ENCODE measurements at regions not wholly inside any gene's neighbourhood (a gene's known extent, or its start where the extent isn't known, plus 50 kb on each side); places are given as distances from the start of the nearest gene placed in this dataset.

DNA sequence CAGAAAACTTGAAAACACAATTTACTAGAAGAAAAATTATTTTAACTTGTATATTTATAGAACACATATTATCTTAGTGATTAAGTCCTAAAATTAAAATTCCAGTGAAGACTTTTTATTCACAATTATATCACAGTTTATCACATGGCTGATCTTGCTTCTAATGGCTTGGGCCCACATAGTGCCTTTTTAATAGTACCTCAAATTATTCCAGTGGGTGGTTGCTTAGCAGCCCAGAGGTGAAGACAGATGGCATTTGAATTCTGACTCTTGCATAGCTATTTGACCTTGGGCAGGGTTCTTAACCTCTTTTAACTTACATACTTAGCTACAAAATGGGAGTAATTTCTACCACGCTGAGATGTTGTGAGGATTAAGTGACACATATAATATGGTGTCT, 214.7 kb upstream of the SGO1 start:
- H3K4me3 ChIP-seq (ENCODE audit: low read length): no peak overlapping the region
- Mint-ChIP-seq H3K4me3 (no peak overlapping the region), H3K27ac (no peak overlapping the region), H3K27me3 (ENCODE audit: insufficient read depth) (no peaks in the 10 kb centered on the region), H3K36me3 (ENCODE audit: low read depth) (no peaks in the 10 kb centered on the region), H3K4me1 (peaks cover 7% of the 10 kb centered on the region), H3K9me3 (no peaks in the 10 kb centered on the region)
- H3K9ac ChIP-seq (ENCODE audit: extremely low read depth, low read length, poor library complexity, severe bottlenecking): no peak overlapping the region
- H3K36me3 ChIP-seq (ENCODE audit: control insufficient read depth, insufficient read depth, low read length): no peaks in the 10 kb centered on the region
- no peaks in the 10 kb centered on the region for H3K4me1 ChIP-seq (ENCODE audit: control insufficient read depth, insufficient read depth, low read length)
- DNase-seq: no peak
- H3K27me3 ChIP-seq (ENCODE audit: control insufficient read depth, insufficient read depth, low read length, poor library complexity, severe bottlenecking): no peaks in the 10 kb centered on the region
- TF ChIP-seq, protein P1, sequence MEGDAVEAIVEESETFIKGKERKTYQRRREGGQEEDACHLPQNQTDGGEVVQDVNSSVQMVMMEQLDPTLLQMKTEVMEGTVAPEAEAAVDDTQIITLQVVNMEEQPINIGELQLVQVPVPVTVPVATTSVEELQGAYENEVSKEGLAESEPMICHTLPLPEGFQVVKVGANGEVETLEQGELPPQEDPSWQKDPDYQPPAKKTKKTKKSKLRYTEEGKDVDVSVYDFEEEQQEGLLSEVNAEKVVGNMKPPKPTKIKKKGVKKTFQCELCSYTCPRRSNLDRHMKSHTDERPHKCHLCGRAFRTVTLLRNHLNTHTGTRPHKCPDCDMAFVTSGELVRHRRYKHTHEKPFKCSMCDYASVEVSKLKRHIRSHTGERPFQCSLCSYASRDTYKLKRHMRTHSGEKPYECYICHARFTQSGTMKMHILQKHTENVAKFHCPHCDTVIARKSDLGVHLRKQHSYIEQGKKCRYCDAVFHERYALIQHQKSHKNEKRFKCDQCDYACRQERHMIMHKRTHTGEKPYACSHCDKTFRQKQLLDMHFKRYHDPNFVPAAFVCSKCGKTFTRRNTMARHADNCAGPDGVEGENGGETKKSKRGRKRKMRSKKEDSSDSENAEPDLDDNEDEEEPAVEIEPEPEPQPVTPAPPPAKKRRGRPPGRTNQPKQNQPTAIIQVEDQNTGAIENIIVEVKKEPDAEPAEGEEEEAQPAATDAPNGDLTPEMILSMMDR (conservative IDR thresholded peaks at IDR 0.05): no peak
- WGBS, 2 experiments (ENCODE audit: insufficient coverage in 1 of 2, insufficient read length in 1 of 2): 60% methylated on average over 1 of the region's 1 CpG; no CpG with 5 or more reads in 1 of the 2 experiments
- H3K9me3 ChIP-seq (ENCODE audit: control insufficient read depth, low read length): no peaks in the 10 kb centered on the region
- no peak overlapping the region for H3K27ac ChIP-seq (ENCODE audit: low read depth, low read length)

DNA sequence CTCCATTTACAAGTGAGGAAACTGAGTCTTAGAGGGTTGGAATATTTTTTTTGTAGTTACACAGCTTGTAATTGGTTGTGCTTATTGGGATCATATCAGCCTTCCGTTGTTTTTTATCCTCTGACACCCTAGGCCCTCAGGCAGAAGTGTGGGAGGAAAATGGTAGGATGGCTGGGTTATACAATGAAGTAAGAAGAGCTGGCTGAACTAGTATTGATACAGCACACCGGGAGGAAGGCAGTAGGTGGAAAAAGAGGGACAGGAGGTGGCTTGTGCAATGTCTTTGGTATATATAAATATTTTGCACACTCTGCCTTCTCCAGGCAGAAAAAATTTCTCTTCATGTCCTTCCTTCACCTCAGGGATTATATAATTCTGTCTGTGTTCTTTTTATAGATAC, 214.3 kb upstream of the SGO1 start:
- Mint-ChIP-seq H3K27ac (no peak overlapping the region), H3K36me3 (ENCODE audit: low read depth) (no peaks in the 10 kb centered on the region), H3K9me3 (no peaks in the 10 kb centered on the region), H3K4me1 (peaks cover 11% of the 10 kb centered on the region), H3K4me3 (no peak overlapping the region), H3K27me3 (ENCODE audit: insufficient read depth) (no peaks in the 10 kb centered on the region)
- no peak for DNase-seq
- no peaks in the 10 kb centered on the region for H3K9me3 ChIP-seq (ENCODE audit: control insufficient read depth, low read length)
- no peaks in the 10 kb centered on the region for H3K27me3 ChIP-seq (ENCODE audit: control insufficient read depth, insufficient read depth, low read length, poor library complexity, severe bottlenecking)
- no peak overlapping the region for H3K27ac ChIP-seq (ENCODE audit: low read depth, low read length)
- no peaks in the 10 kb centered on the region for H3K36me3 ChIP-seq (ENCODE audit: control insufficient read depth, insufficient read depth, low read length)
- H3K4me1 ChIP-seq (ENCODE audit: control insufficient read depth, insufficient read depth, low read length): no peaks in the 10 kb centered on the region
- H3K9ac ChIP-seq (ENCODE audit: extremely low read depth, low read length, poor library complexity, severe bottlenecking): no peak overlapping the region
- WGBS, 2 experiments (ENCODE audit: insufficient coverage in 1 of 2, insufficient read length in 1 of 2): 88 to 91% methylated on average over 1 to 2 of the region's 2 CpGs
- TF ChIP-seq, protein P1 (conservative IDR thresholded peaks at IDR 0.05): no peak
- no peak overlapping the region for H3K4me3 ChIP-seq (ENCODE audit: low read length)

DNA sequence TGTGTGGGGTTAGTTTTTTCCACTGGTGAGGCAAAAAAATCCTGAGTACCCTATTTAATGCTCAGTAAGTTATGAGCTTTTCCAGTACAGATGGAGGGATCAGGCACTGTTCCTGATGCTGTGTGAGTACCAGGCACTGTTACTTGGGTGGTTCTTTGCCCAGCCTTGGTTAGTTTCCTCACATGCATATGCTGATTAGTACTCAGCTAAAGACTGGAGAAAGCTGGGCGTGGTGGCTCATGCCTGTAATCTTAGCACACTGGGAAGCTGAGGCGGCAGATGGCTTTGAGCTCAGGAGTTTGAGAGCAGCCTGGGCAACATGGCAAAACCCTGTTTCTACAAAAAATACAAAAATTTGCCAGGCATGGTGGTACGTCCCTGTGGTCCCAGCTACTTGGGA, 210.3 kb upstream of the SGO1 start:
- H3K9me3 ChIP-seq (ENCODE audit: control insufficient read depth, low read length): peaks cover 15% of the 10 kb centered on the region
- no peak for DNase-seq
- H3K36me3 Mint-ChIP-seq (ENCODE audit: low read depth): peaks cover 3% of the 10 kb centered on the region
- H3K4me1 ChIP-seq (ENCODE audit: control insufficient read depth, insufficient read depth, low read length): no peaks in the 10 kb centered on the region
- H3K27ac ChIP-seq (ENCODE audit: low read depth, low read length): no peak overlapping the region
- H3K27me3 Mint-ChIP-seq (ENCODE audit: insufficient read depth): no peaks in the 10 kb centered on the region
- H3K27me3 ChIP-seq (ENCODE audit: control insufficient read depth, insufficient read depth, low read length, poor library complexity, severe bottlenecking): no peaks in the 10 kb centered on the region
- H3K4me3 ChIP-seq (ENCODE audit: low read length): no peak overlapping the region
- no peak overlapping the region for H3K9ac ChIP-seq (ENCODE audit: extremely low read depth, low read length, poor library complexity, severe bottlenecking)
- H3K4me3 Mint-ChIP-seq: no peak overlapping the region
- peaks cover 15% of the 10 kb centered on the region for H3K4me1 Mint-ChIP-seq
- TF ChIP-seq, protein P1 (conservative IDR thresholded peaks at IDR 0.05): no peak
- H3K36me3 ChIP-seq (ENCODE audit: control insufficient read depth, insufficient read depth, low read length): no peaks in the 10 kb centered on the region
- no peak overlapping the region for H3K27ac Mint-ChIP-seq
- 83 to 91% methylated on average over 3 of the region's 3 CpGs for WGBS, 2 experiments (ENCODE audit: insufficient coverage in 1 of 2, insufficient read length in 1 of 2)
- peaks cover 3% of the 10 kb centered on the region for H3K9me3 Mint-ChIP-seq

All from endodermal cell (in vitro differentiated cells).